Keratinocyte (primary cell): ENCODE measurements at regions not wholly inside any gene's neighbourhood (a gene's known extent, or its start where the extent isn't known, plus 50 kb on each side); places are given as distances from the start of the nearest gene placed in this dataset.

Experiments
- DNase-seq: peaks from one replicate; pipeline ENCODE4 v3.0.0-alpha.2; 2011; ENCODE audit warnings: low read depth, missing footprints, low spot score
- FAIRE-seq: peaks from 2 replicates; lab custom pipeline; 2011; peaks lifted over from hg19 to GRCh38; lab: Jason Lieb, UNC
- H2AFZ ChIP-seq: 2 replicates; pipeline ENCODE4 v1.6.0; 2012; ENCODE audit warnings: low read length, control low read depth, inconsistent platforms; ENCODE audit not compliant: control insufficient read depth
- H3K27ac ChIP-seq: 2 replicates; pipeline ENCODE4 v1.5.1; 2011; ENCODE audit warnings: low read length; ENCODE audit not compliant: control insufficient read depth, insufficient read depth
- H3K27me3 ChIP-seq: 3 replicates; pipeline ENCODE4 v1.6.0; 2011; ENCODE audit warnings: low read length; ENCODE audit not compliant: control insufficient read depth, insufficient read depth; ENCODE audit errors: extremely low read depth
- H3K36me3 ChIP-seq, 2 experiments: 2 replicates in 1 of 2; 3 replicates in 1 of 2; pipeline ENCODE4 v1.5.1; 2011; ENCODE audit warnings: low read length in 2 of 2, mild to moderate bottlenecking in 1 of 2; ENCODE audit not compliant: control insufficient read depth in 2 of 2, insufficient read depth in 2 of 2; ENCODE audit errors: extremely low read depth in 1 of 2
- H3K4me1 ChIP-seq: 3 replicates; pipeline ENCODE4 v1.5.1; 2011; ENCODE audit warnings: low read length; ENCODE audit not compliant: control insufficient read depth, insufficient read depth; ENCODE audit errors: extremely low read depth
- H3K4me2 ChIP-seq: 3 replicates; pipeline ENCODE4 v1.6.0; 2011; ENCODE audit warnings: low read depth, low read length; ENCODE audit not compliant: control insufficient read depth, insufficient read depth; ENCODE audit errors: extremely low read depth
- H3K4me3 ChIP-seq, 3 experiments: fragments of 200-600 bp in 1 of 3; sonication (generic) in 1 of 3; 2 replicates in 2 of 3; 3 replicates in 1 of 3; pipeline ENCODE4 v1.5.1; 2011 to 2016; ENCODE audit warnings: low read length in 3 of 3, mild to moderate bottlenecking in 3 of 3, control low read depth in 2 of 3, inconsistent platforms in 1 of 3, low read depth in 1 of 3, mixed read lengths in 1 of 3, mixed run types in 1 of 3, moderate library complexity in 1 of 3; ENCODE audit not compliant: control insufficient read depth in 2 of 3, insufficient read depth in 2 of 3; ENCODE audit errors: extremely low read depth in 1 of 3
- H3K79me2 ChIP-seq: 2 replicates; pipeline ENCODE4 v1.6.0; 2012; ENCODE audit warnings: low read length; ENCODE audit not compliant: control insufficient read depth, insufficient read depth
- H3K9ac ChIP-seq: 3 replicates; pipeline ENCODE4 v1.6.0; 2011; ENCODE audit warnings: low read length; ENCODE audit not compliant: control insufficient read depth, insufficient read depth; ENCODE audit errors: extremely low read depth
- H3K9me1 ChIP-seq: 3 replicates; pipeline ENCODE4 v1.6.0; 2011; ENCODE audit warnings: low read length; ENCODE audit not compliant: control insufficient read depth, insufficient read depth; ENCODE audit errors: extremely low read depth
- H3K9me3 ChIP-seq: 2 replicates; pipeline ENCODE4 v1.5.1; 2012; ENCODE audit warnings: low read depth, low read length; ENCODE audit not compliant: control insufficient read depth
- H4K20me1 ChIP-seq: 3 replicates; pipeline ENCODE4 v1.6.0; 2011; ENCODE audit warnings: low read length; ENCODE audit not compliant: control insufficient read depth, insufficient read depth; ENCODE audit errors: extremely low read depth
- CTCF ChIP-seq, 3 experiments: IDR thresholded peaks in 1 of 3; conservative IDR thresholded peaks in 1 of 3; optimal IDR thresholded peaks in 1 of 3; 2 replicates in 2 of 3; 3 replicates in 1 of 3; pipeline versions ENCODE3 to v1.5.1; 2011; ENCODE audit warnings: low read length in 3 of 3, mild to moderate bottlenecking in 3 of 3, moderate library complexity in 2 of 3, control low read depth in 1 of 3, inconsistent platforms in 1 of 3; ENCODE audit not compliant: insufficient read depth in 2 of 3; ENCODE audit errors: extremely low read depth in 1 of 3
- EZH2 ChIP-seq: IDR thresholded peaks from one replicate; pipeline ENCODE4 v1.6.1; 2012; ENCODE audit warnings: inconsistent platforms, mild to moderate bottlenecking, low read length, moderate library complexity
- dilution Hi-C: fragments of 300-500 bp; cut with MboI; formaldehyde crosslinking; loops from one replicate; pipeline ENCODE4 v1.7.0; 2020; ENCODE audit warnings: low sequenced_read_pairs; ENCODE audit not compliant: extremely low pct_ligation_motif_present

GRCh38 chr2:191581003-191581402 lies 96.9 kb upstream of the NABP1 start:
- dilution Hi-C loops, result no loop called here

GRCh38 chr2:191582355-191582754 lies 95.6 kb upstream of the NABP1 start:
- H3K9ac ChIP-seq, result no peak overlapping the region
- H3K36me3 ChIP-seq, result no peaks in the 10 kb centered on the region
- H3K4me3 ChIP-seq, result no peak overlapping the region
- DNase-seq (peak; percentile 56), FAIRE-seq (peak; percentile 79)
- H3K79me2 ChIP-seq, result no peaks in the 10 kb centered on the region
- H2AFZ ChIP-seq, result no peak overlapping the region
- dilution Hi-C loops, result no loop called here
- H3K27ac ChIP-seq, result no peak overlapping the region
- no peak overlapping the region for H3K4me2 ChIP-seq
- no peak for TF ChIP-seq CTCF (optimal IDR thresholded peaks at IDR 0.05 in 1 of 3, IDR thresholded peaks at IDR 0.05 in 1 of 3, conservative IDR thresholded peaks at IDR 0.05 in 1 of 3; ENCODE audit: extremely low read depth in 1 of 3, insufficient read depth in 2 of 3, low read length in 3 of 3)
- no peak for TF ChIP-seq EZH2
- no peaks in the 10 kb centered on the region for H3K9me3 ChIP-seq
- H4K20me1 ChIP-seq, result no peaks in the 10 kb centered on the region
- H3K27me3 ChIP-seq, result no peaks in the 10 kb centered on the region
- H3K4me1 ChIP-seq, result peaks cover 7% of the 10 kb centered on the region
- no peaks in the 10 kb centered on the region for H3K9me1 ChIP-seq

More at GRCh38 chr2:191581003-191581402, 96.9 kb upstream of the NABP1 start:
- no peak overlapping the region for H3K4me3 ChIP-seq
- no peak for TF ChIP-seq CTCF (optimal IDR thresholded peaks at IDR 0.05 in 1 of 3, IDR thresholded peaks at IDR 0.05 in 1 of 3, conservative IDR thresholded peaks at IDR 0.05 in 1 of 3; ENCODE audit: extremely low read depth in 1 of 3, insufficient read depth in 2 of 3, low read length in 3 of 3)
- no peak for TF ChIP-seq EZH2
- H3K9me1 ChIP-seq, result no peaks in the 10 kb centered on the region
- FAIRE-seq, result no peak
- H4K20me1 ChIP-seq, result no peaks in the 10 kb centered on the region
- no peaks in the 10 kb centered on the region for H3K36me3 ChIP-seq
- H3K4me2 ChIP-seq, result no peak overlapping the region
- no peaks in the 10 kb centered on the region for H3K9me3 ChIP-seq
- H3K27me3 ChIP-seq, result no peaks in the 10 kb centered on the region
- H3K79me2 ChIP-seq, result no peaks in the 10 kb centered on the region
- H3K9ac ChIP-seq, result no peak overlapping the region
- H2AFZ ChIP-seq, result no peak overlapping the region
- no peak for DNase-seq
- H3K4me1 ChIP-seq, result peaks cover 7% of the 10 kb centered on the region
- no peak overlapping the region for H3K27ac ChIP-seq
